Neural progenitor cell (in vitro differentiated cells): ENCODE measurements at regions not wholly inside any gene's neighbourhood (a gene's known extent, or its start where the extent isn't known, plus 50 kb on each side); places are given as distances from the start of the nearest gene placed in this dataset.

ENCODE experiments used
- DNase-seq: peaks from one replicate; pipeline ENCODE4 v3.0.0-alpha.2; 2016; ENCODE audit warnings: low spot score
- H2AFZ ChIP-seq: fragments of 200-600 bp; sonication (generic); replicated peaks from 2 replicates; pipeline ENCODE4 v1.6.1; 2016; ENCODE audit warnings: antibody characterized with exemption
- H3F3A ChIP-seq: fragments of 200-600 bp; sonication (generic); 2 replicates; pipeline ENCODE4 v1.6.1; 2016; ENCODE audit warnings: antibody characterized with exemption, low read depth
- H3K27ac ChIP-seq: fragments of 200-600 bp; sonication (generic); 2 replicates; pipeline ENCODE4 v1.5.1; 2016; ENCODE audit warnings: mild to moderate bottlenecking
- H3K27me3 ChIP-seq: fragments of 200-600 bp; sonication (generic); 2 replicates; pipeline ENCODE4 v1.6.1; 2016; ENCODE audit warnings: mild to moderate bottlenecking, moderate library complexity
- H3K36me3 ChIP-seq: fragments of 200-600 bp; sonication (generic); 2 replicates; pipeline ENCODE4 v1.5.1; 2016
- H3K4me1 ChIP-seq: fragments of 200-600 bp; sonication (generic); 2 replicates; pipeline ENCODE4 v1.6.1; 2016; ENCODE audit warnings: mixed run types
- H3K4me2 ChIP-seq: fragments of 200-600 bp; sonication (generic); 2 replicates; pipeline ENCODE4 v1.6.1; 2016
- H3K4me3 ChIP-seq: fragments of 200-600 bp; sonication (generic); 2 replicates; pipeline ENCODE4 v1.5.1; 2016
- H3K79me2 ChIP-seq: fragments of 200-600 bp; sonication (generic); 2 replicates; pipeline ENCODE4 v1.6.1; 2016; ENCODE audit warnings: low read depth
- H3K9ac ChIP-seq: fragments of 200-600 bp; sonication (generic); 2 replicates; pipeline ENCODE4 v1.6.1; 2016
- H3K9me3 ChIP-seq: fragments of 200-600 bp; sonication (generic); 2 replicates; pipeline ENCODE4 v1.5.1; 2016; ENCODE audit warnings: low read depth
- H4K20me1 ChIP-seq: fragments of 200-600 bp; sonication (generic); 2 replicates; pipeline ENCODE4 v1.6.1; 2016; ENCODE audit warnings: low read depth
- H3K27ac Mint-ChIP-seq: 3 replicates; pipeline ENCODE4 v1.8.0; 2021; ENCODE audit warnings: mixed read lengths
- H3K27me3 Mint-ChIP-seq: 2 replicates; pipeline ENCODE4 v1.8.0; 2022; ENCODE audit warnings: low read depth, mild to moderate bottlenecking, inconsistent platforms, moderate library complexity, mixed read lengths; ENCODE audit not compliant: insufficient read depth
- H3K36me3 Mint-ChIP-seq: 3 replicates; pipeline ENCODE4 v1.8.0; 2021; ENCODE audit warnings: mixed read lengths
- H3K4me1 Mint-ChIP-seq: 3 replicates; pipeline ENCODE4 v1.8.0; 2021; ENCODE audit warnings: mixed read lengths
- H3K4me3 Mint-ChIP-seq: 3 replicates; pipeline ENCODE4 v1.8.0; 2021; ENCODE audit warnings: mild to moderate bottlenecking, moderate library complexity, mixed read lengths
- H3K9me3 Mint-ChIP-seq: 3 replicates; pipeline ENCODE4 v1.8.0; 2020; ENCODE audit warnings: mixed read lengths
- EZH2 ChIP-seq: fragments of 200-600 bp; sonication (generic); IDR thresholded peaks from 2 replicates; pipeline ENCODE4 v1.6.1; 2017; ENCODE audit warnings: antibody characterized with exemption, mild to moderate bottlenecking, moderate library complexity
- EZH2phosphoT487 ChIP-seq: fragments of 200-600 bp; sonication (generic); IDR thresholded peaks from 2 replicates; pipeline ENCODE4 v1.6.1; 2017; ENCODE audit warnings: antibody characterized with exemption
- TF ChIP-seq, protein P1 (sequence below): fragments of 200-600 bp; sonication (generic); IDR thresholded peaks from 2 replicates; pipeline ENCODE4 v1.5.1; 2017; ENCODE audit warnings: antibody characterized with exemption, mild to moderate bottlenecking

GRCh38 chr6:147728903-147729302 is 220.4 kb downstream of the SAMD5 start:
- Mint-ChIP-seq H3K4me3 (no peak overlapping the region), H3K27ac (no peak overlapping the region), H3K9me3 (no peaks in the 10 kb centered on the region), H3K4me1 (peaks cover 11% of the 10 kb centered on the region), H3K27me3 (no peaks in the 10 kb centered on the region), H3K36me3 (no peaks in the 10 kb centered on the region)
- TF ChIP-seq EZH2phosphoT487 (no peak), EZH2 (no peak)
- TF ChIP-seq, protein P1, sequence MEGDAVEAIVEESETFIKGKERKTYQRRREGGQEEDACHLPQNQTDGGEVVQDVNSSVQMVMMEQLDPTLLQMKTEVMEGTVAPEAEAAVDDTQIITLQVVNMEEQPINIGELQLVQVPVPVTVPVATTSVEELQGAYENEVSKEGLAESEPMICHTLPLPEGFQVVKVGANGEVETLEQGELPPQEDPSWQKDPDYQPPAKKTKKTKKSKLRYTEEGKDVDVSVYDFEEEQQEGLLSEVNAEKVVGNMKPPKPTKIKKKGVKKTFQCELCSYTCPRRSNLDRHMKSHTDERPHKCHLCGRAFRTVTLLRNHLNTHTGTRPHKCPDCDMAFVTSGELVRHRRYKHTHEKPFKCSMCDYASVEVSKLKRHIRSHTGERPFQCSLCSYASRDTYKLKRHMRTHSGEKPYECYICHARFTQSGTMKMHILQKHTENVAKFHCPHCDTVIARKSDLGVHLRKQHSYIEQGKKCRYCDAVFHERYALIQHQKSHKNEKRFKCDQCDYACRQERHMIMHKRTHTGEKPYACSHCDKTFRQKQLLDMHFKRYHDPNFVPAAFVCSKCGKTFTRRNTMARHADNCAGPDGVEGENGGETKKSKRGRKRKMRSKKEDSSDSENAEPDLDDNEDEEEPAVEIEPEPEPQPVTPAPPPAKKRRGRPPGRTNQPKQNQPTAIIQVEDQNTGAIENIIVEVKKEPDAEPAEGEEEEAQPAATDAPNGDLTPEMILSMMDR: no peak
- H3F3A ChIP-seq: no peaks in the 10 kb centered on the region
- H2AFZ ChIP-seq: no peak overlapping the region
- H3K27ac ChIP-seq: no peak overlapping the region
- no peaks in the 10 kb centered on the region for H3K27me3 ChIP-seq
- H3K9ac ChIP-seq: no peak overlapping the region
- no peaks in the 10 kb centered on the region for H3K4me1 ChIP-seq
- DNase-seq: no peak
- no peak overlapping the region for H3K4me2 ChIP-seq
- H4K20me1 ChIP-seq: no peaks in the 10 kb centered on the region
- no peaks in the 10 kb centered on the region for H3K9me3 ChIP-seq
- H3K79me2 ChIP-seq: no peaks in the 10 kb centered on the region
- H3K36me3 ChIP-seq: no peaks in the 10 kb centered on the region
- H3K4me3 ChIP-seq: no peak overlapping the region

- peaks cover 2% of the 10 kb centered on the region for H3K36me3 Mint-ChIP-seq
- Histone ChIP-seq H3K27ac (no peak overlapping the region), H3K79me2 (no peaks in the 10 kb centered on the region), H4K20me1 (no peaks in the 10 kb centered on the region), H3K27me3 (no peaks in the 10 kb centered on the region), H2AFZ (no peak overlapping the region), H3K9ac (no peak overlapping the region), H3K4me2 (no peak overlapping the region), H3K36me3 (no peaks in the 10 kb centered on the region), H3K4me3 (no peak overlapping the region), H3K9me3 (no peaks in the 10 kb centered on the region), H3K4me1 (no peaks in the 10 kb centered on the region), H3F3A (no peaks in the 10 kb centered on the region)
- H3K27me3 Mint-ChIP-seq: no peaks in the 10 kb centered on the region
- no peak overlapping the region for H3K27ac Mint-ChIP-seq
- TF ChIP-seq, protein P1: no peak
- TF ChIP-seq EZH2 (no peak), EZH2phosphoT487 (no peak)
- no peak for DNase-seq
- no peaks in the 10 kb centered on the region for H3K9me3 Mint-ChIP-seq
- H3K4me3 Mint-ChIP-seq: no peak overlapping the region
- peaks cover 3% of the 10 kb centered on the region for H3K4me1 Mint-ChIP-seq
These were observed 225.2 kb downstream of the SAMD5 start for GRCh38 chr6:147733686-147734085.

- Histone ChIP-seq H3F3A (no peaks in the 10 kb centered on the region), H3K4me2 (no peak overlapping the region), H3K4me1 (no peaks in the 10 kb centered on the region), H3K27ac (no peak overlapping the region), H3K9ac (no peak overlapping the region), H2AFZ (no peak overlapping the region), H4K20me1 (no peaks in the 10 kb centered on the region), H3K79me2 (no peaks in the 10 kb centered on the region), H3K4me3 (no peak overlapping the region), H3K9me3 (no peaks in the 10 kb centered on the region), H3K36me3 (no peaks in the 10 kb centered on the region), H3K27me3 (no peaks in the 10 kb centered on the region)
- TF ChIP-seq EZH2phosphoT487 (no peak), EZH2 (no peak)
- TF ChIP-seq, protein P1: no peak
- no peaks in the 10 kb centered on the region for H3K9me3 Mint-ChIP-seq
- peaks cover 2% of the 10 kb centered on the region for H3K36me3 Mint-ChIP-seq
- no peak for DNase-seq
- peaks cover 6% of the 10 kb centered on the region for H3K4me1 Mint-ChIP-seq
- no peak overlapping the region for H3K27ac Mint-ChIP-seq
- H3K27me3 Mint-ChIP-seq: no peaks in the 10 kb centered on the region
- H3K4me3 Mint-ChIP-seq: no peak overlapping the region
These were observed 225.7 kb downstream of the SAMD5 start for GRCh38 chr6:147734151-147734550.
